A172 (cell line): ENCODE measurements at regions not wholly inside any gene's neighbourhood (a gene's known extent, or its start where the extent isn't known, plus 50 kb on each side); places are given as distances from the start of the nearest gene placed in this dataset.
"Not testable (repeated sequence)": the region's sequence is repeated elsewhere in the genome, so short reads cannot be mapped to it uniquely, and the experiment has no call there.

Source experiments
- DNase-seq: peaks from one replicate; pipeline ENCODE4 v3.0.0-alpha.2; 2015; ENCODE audit warnings: low spot score

GRCh38 chr10:47626975-47627374, 103.5 kb upstream of the AGAP9 start:
- not testable (repeated sequence) for DNase-seq

GRCh38 chr10:47622719-47623118, 99.3 kb upstream of the AGAP9 start:
- DNase-seq, result not testable (repeated sequence)

- not testable (repeated sequence) for DNase-seq
Observed at GRCh38 chr10:47619300-47620012, 96.0 kb upstream of the AGAP9 start.

- not testable (repeated sequence) for DNase-seq
Observed at GRCh38 chr10:47609311-47609710, 85.9 kb upstream of the AGAP9 start.

GRCh38 chr10:47605791-47606773, 82.6 kb upstream of the AGAP9 start:
- not testable (repeated sequence) for DNase-seq

- not testable (repeated sequence) for DNase-seq
Observed at GRCh38 chr10:47600604-47601003, 77.2 kb upstream of the AGAP9 start.

- DNase-seq, result not testable (repeated sequence)
Observed at GRCh38 chr10:47600127-47600526, 76.7 kb upstream of the AGAP9 start.

GRCh38 chr10:47599657-47600056, 76.2 kb upstream of the AGAP9 start:
- not testable (repeated sequence) for DNase-seq

GRCh38 chr10:47593805-47594204, 70.4 kb upstream of the AGAP9 start:
- DNase-seq, result not testable (repeated sequence)

- not testable (repeated sequence) for DNase-seq
Observed at GRCh38 chr10:47593129-47593528, 69.7 kb upstream of the AGAP9 start.

GRCh38 chr10:47590956-47591355, 67.5 kb upstream of the AGAP9 start:
- not testable (repeated sequence) for DNase-seq

- DNase-seq, result not testable (repeated sequence)
Observed at GRCh38 chr10:47590534-47590933, 67.1 kb upstream of the AGAP9 start.

- DNase-seq, result not testable (repeated sequence)
Observed at GRCh38 chr10:47582051-47582450, 58.6 kb upstream of the AGAP9 start.

- DNase-seq, result not testable (repeated sequence)
Observed at GRCh38 chr10:47580063-47580462, 56.6 kb upstream of the AGAP9 start.

GRCh38 chr10:47578547-47578946, 55.1 kb upstream of the AGAP9 start:
- not testable (repeated sequence) for DNase-seq
